Caco-2 (cell line): ENCODE measurements at regions not wholly inside any gene's neighbourhood (a gene's known extent, or its start where the extent isn't known, plus 50 kb on each side); places are given as distances from the start of the nearest gene placed in this dataset.

Experiments used
- BruUV-seq: library from RNA; stranded (reverse); fragments of 400-500 nt; replicated peaks from 2 replicates; lab custom pipeline; 2021; lab: Mats Ljungman, UMichigan
- CTCF ChIA-PET: fragments of 300-600 bp; sonication (Branson Sonifier 250); formaldehyde crosslinking; loops from one replicate; lab custom pipeline; 2022; ENCODE audit warnings: antibody characterized with exemption; lab: Charles Lee
- POLR2A ChIA-PET: fragments of 300-600 bp; sonication (Branson Sonifier 250); formaldehyde crosslinking; loops from one replicate; lab custom pipeline; 2022; ENCODE audit warnings: antibody characterized with exemption; lab: Charles Lee
- DNase-seq, 2 experiments: peaks; one replicate each; pipeline versions ENCODE4 v3.0.0 to v3.0.0-alpha.2; 2020 to 2022
- H3K27me3 ChIP-seq: replicated peaks from 2 replicates; pipeline ENCODE4 v1.6.0; 2011; ENCODE audit warnings: low read length; ENCODE audit not compliant: control insufficient read depth, insufficient read depth
- H3K36me3 ChIP-seq: 2 replicates; pipeline ENCODE4 v1.5.1; 2011; ENCODE audit warnings: low read length; ENCODE audit not compliant: control insufficient read depth, insufficient read depth
- H3K4me1 ChIP-seq: fragments of 250-450 bp; sonication (Bioruptor Pico); 2 replicates; pipeline ENCODE4 v1.5.1; 2020; ENCODE audit warnings: mild to moderate bottlenecking
- H3K4me3 ChIP-seq: 2 replicates; pipeline ENCODE4 v1.5.1; 2011; ENCODE audit warnings: low read depth, mild to moderate bottlenecking, control low read depth, low read length
- H3K9me3 ChIP-seq: fragments of 250-450 bp; sonication (Bioruptor Pico); 2 replicates; pipeline ENCODE4 v1.5.1; 2020; ENCODE audit warnings: mild to moderate bottlenecking, moderate library complexity
- H3K27ac Mint-ChIP-seq: one replicate; pipeline ENCODE4 v1.8.0; 2022; ENCODE audit warnings: mixed read lengths; ENCODE audit not compliant: unreplicated experiment
- H3K27me3 Mint-ChIP-seq: one replicate; pipeline ENCODE4 v1.8.0; 2022; ENCODE audit warnings: mixed read lengths; ENCODE audit not compliant: insufficient read depth, unreplicated experiment
- H3K36me3 Mint-ChIP-seq: one replicate; pipeline ENCODE4 v1.8.0; 2022; ENCODE audit warnings: mild to moderate bottlenecking, mixed read lengths; ENCODE audit not compliant: insufficient read depth, unreplicated experiment
- H3K4me1 Mint-ChIP-seq: one replicate; pipeline ENCODE4 v1.8.0; 2022; ENCODE audit warnings: low read depth, mixed read lengths; ENCODE audit not compliant: unreplicated experiment
- H3K4me3 Mint-ChIP-seq: one replicate; pipeline ENCODE4 v1.8.0; 2022; ENCODE audit warnings: mild to moderate bottlenecking, moderate library complexity, mixed read lengths; ENCODE audit not compliant: unreplicated experiment
- H3K9me3 Mint-ChIP-seq: one replicate; pipeline ENCODE4 v1.8.0; 2022; ENCODE audit warnings: mixed read lengths; ENCODE audit not compliant: unreplicated experiment
- CTCF ChIP-seq, 2 experiments: fragments of 200-600 bp in 1 of 2; IDR thresholded peaks; 1 replicate in 1 of 2; 2 replicates in 1 of 2; pipeline versions ENCODE4 v1.5.1 to v1.8.0; 2011 to 2022; ENCODE audit warnings: antibody characterized with exemption in 1 of 2, control low read depth in 1 of 2, inconsistent platforms in 1 of 2, low read depth in 1 of 2, low read length in 1 of 2, mild to moderate bottlenecking in 1 of 2, moderate library complexity in 1 of 2; ENCODE audit not compliant: insufficient read depth in 1 of 2, severe bottlenecking in 1 of 2, unreplicated experiment in 1 of 2
- intact Hi-C: fragments of 100-400 bp; cut with micrococcal nuclease; formaldehyde crosslinking; loops from one replicate; pipeline ENCODE4 v1.10.0; 2022; ENCODE audit not compliant: unreplicated experiment

- no peaks in the 10 kb centered on the region for H3K4me1 ChIP-seq
- H3K27me3 ChIP-seq: no peaks in the 10 kb centered on the region
- intact Hi-C loops: no loop called here
- no peak overlapping the region for H3K27ac Mint-ChIP-seq
- no peaks in the 10 kb centered on the region for H3K4me1 Mint-ChIP-seq
- no peaks in the 10 kb centered on the region for H3K36me3 Mint-ChIP-seq
- POLR2A ChIA-PET: no interaction called here
- no peaks in the 10 kb centered on the region for H3K27me3 Mint-ChIP-seq
- H3K9me3 Mint-ChIP-seq: no peaks in the 10 kb centered on the region
- CTCF ChIA-PET: no interaction called here
- BruUV-seq: no TSS peak
- no peaks in the 10 kb centered on the region for H3K36me3 ChIP-seq
- H3K9me3 ChIP-seq: no peaks in the 10 kb centered on the region; the same call in 1 of the 2 replicates
- H3K4me3 ChIP-seq: no peak overlapping the region
- DNase-seq: no peak
- no peak for TF ChIP-seq CTCF (IDR thresholded peaks at IDR 0.05; ENCODE audit: insufficient read depth in 1 of 2, low read depth in 1 of 2, low read length in 1 of 2, severe bottlenecking in 1 of 2, unreplicated experiment in 1 of 2)
- H3K4me3 Mint-ChIP-seq: no peak overlapping the region
Measured at GRCh38 chr15:24017470-24017869, 330.4 kb upstream of the NDN start.

DNA sequence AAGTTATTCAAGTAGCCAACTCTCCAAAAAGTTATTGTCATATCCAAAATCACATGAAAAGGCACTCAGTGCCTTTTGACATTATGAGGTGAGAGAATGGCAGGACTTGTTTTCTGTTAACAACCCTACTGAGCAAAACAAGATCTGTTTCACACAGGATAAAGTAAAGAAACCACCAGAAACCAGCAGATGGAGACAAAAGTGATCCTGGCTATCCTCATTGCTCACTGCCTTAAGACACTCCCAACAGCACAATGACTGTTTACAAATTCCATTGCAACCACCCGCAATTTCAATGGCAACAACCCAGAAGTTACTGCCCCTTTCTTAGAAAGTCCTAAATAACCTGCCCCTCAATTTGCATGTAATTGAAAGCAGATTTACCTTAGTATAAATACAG lies 352.6 kb upstream of the NDN start:
- H3K27me3 ChIP-seq: no peaks in the 10 kb centered on the region
- Mint-ChIP-seq H3K27me3 (no peaks in the 10 kb centered on the region), H3K9me3 (peaks cover 35% of the 10 kb centered on the region), H3K27ac (no peak overlapping the region), H3K4me1 (no peaks in the 10 kb centered on the region), H3K36me3 (no peaks in the 10 kb centered on the region), H3K4me3 (no peak overlapping the region)
- no peaks in the 10 kb centered on the region for H3K36me3 ChIP-seq
- no TSS peak for BruUV-seq
- no peak for TF ChIP-seq CTCF (IDR thresholded peaks at IDR 0.05; ENCODE audit: insufficient read depth in 1 of 2, low read depth in 1 of 2, low read length in 1 of 2, severe bottlenecking in 1 of 2, unreplicated experiment in 1 of 2)
- POLR2A ChIA-PET: no interaction called here
- no peak for DNase-seq
- CTCF ChIA-PET: no interaction called here
- H3K9me3 ChIP-seq: peaks cover 6% of the 10 kb centered on the region
- no peak overlapping the region for H3K4me3 ChIP-seq
- no peaks in the 10 kb centered on the region for H3K4me1 ChIP-seq
- intact Hi-C loops: no loop called here

DNA sequence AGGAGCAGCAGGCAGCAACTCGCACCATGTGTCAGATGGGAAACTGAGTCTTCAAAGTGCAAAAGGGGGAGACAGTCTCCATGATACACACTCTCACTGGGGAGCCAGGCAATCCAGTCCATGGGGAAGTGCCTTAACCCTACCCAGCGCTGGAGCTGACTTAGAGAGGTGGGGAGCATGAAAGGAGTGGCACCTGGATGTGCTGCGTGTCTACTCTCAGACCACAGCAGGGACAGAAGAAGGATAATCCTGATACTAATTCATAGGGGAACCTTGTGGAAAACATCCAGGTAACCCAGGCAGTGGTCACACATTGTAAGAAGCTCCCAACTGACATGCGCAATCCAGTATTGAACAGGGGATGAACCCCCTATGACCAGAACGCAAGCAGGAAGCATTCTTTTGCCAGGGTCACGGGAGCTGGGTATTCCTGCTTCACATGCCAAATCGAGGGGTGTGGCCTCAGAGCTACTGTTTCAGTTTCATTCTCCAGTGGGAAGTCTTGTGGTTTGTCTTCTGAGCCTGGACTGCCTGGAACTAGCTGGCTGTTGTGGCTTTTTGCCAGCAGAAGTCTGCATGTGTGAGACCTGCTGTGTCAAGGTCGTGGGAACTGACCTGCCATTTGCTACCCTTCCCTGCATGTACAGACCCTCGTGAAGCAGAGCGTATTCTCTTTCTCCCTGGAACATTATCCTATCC lies 367.6 kb upstream of the NDN start:
- no peaks in the 10 kb centered on the region for H3K27me3 ChIP-seq
- H3K9me3 Mint-ChIP-seq: no peaks in the 10 kb centered on the region
- H3K27ac Mint-ChIP-seq: no peak overlapping the region

More for the DNA sequence above, 367.6 kb upstream of the NDN start:
- BruUV-seq: no TSS peak
- intact Hi-C loops: no loop called here
- ChIA-PET CTCF (no interaction called here), POLR2A (no interaction called here)
- Histone ChIP-seq H3K4me3 (no peak overlapping the region), H3K4me1 (no peaks in the 10 kb centered on the region), H3K9me3 (no peaks in the 10 kb centered on the region), H3K36me3 (no peaks in the 10 kb centered on the region)
- Mint-ChIP-seq H3K4me3 (no peak overlapping the region), H3K27me3 (no peaks in the 10 kb centered on the region), H3K4me1 (no peaks in the 10 kb centered on the region), H3K36me3 (no peaks in the 10 kb centered on the region)
- TF ChIP-seq CTCF (IDR thresholded peaks at IDR 0.05; ENCODE audit: insufficient read depth in 1 of 2, low read depth in 1 of 2, low read length in 1 of 2, severe bottlenecking in 1 of 2, unreplicated experiment in 1 of 2): no peak
- DNase-seq: no peak
